ENCODE measurements at regions not wholly inside any gene's neighbourhood (a gene's known extent, or its start where the extent isn't known, plus 50 kb on each side); places are given as distances from the start of the nearest gene placed in this dataset.
A peak's percentile ranks its signal among the peaks of the same experiment; 100 is the strongest.
"Not testable (repeated sequence)": the region's sequence is repeated elsewhere in the genome, so short reads cannot be mapped to it uniquely, and the experiment has no call there.

DNA sequence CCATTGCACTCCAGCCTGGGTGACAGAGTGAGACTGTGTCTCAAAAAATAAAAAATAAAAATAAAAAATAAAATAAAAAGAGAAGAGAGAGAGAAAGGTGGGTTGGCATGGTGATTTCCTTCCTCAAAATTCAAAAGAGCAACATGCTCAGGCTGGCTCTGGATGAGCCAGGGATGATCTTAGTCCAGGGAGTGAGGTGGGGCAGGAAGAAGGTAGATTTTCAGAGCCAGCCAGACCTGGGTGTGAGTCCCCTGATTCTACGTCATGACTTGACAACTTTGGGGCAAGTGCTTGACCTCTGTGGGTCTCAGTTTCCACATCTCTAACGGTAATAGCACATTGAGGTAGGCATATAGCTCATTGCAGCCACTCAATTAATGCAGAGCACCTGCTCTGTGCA, 109.4 kb upstream of the CTBP2 start:
- no peak for DNase-seq (ENCODE audit: low read depth)

DNA sequence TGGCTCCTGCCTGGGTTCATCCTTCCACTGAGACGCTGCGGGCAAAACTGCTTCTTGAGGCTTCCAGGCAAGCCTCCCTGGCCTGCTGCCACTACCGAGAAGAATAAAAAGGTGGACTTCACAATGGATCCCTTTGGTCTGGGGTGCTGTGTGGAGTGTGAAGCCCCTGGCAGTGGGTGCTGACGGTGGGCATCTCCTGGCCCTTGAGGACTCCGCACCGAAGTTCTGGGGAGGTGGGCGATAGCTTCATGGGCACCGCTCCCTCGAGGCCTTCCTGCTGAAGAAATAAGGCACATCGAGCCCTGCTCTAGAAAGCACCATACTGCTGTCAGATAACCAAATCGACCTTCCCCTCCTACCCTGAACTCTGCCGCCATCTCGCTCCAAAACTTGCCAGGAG, 106.6 kb upstream of the CTBP2 start:
- no peak for DNase-seq (ENCODE audit: low read depth)

DNA sequence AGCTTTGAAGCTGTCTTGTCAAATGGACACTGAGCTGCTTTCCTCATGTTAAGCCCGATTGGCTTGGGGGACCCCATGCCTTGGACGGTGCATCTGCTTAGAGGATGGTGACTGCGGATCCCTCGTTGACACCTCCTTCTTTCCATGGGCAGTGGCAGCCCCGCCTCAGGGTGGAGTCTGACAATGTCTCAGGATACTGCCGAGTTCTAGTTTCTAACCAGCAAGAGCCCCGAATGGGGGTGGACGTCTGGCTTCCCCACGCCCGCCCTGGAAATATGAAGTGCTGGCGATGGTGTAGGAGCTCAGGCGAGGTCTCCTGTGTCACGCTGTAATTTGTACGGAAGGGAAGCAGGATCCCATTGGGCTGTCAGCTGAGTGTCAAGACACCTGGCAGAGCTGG, 106.2 kb upstream of the CTBP2 start:
- DNase-seq (ENCODE audit: low read depth): no peak

DNA sequence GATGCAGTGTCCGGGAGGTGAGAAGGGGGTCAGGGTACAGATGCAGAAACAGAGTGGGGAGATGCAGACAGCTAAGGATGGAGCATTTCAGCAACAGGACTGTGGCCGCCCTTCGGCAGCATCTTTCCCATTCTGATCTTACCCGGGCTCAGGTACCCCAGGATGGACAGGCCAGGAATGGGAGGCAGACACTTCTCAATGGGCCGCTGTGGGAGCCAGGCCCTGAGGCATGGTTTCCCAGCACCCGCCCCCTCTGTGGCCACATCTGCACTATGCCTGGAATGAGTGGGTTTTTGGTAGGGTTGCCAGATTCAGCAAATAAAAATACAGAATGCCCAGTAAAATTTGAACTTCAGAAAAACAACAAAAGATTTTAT, 105.2 kb upstream of the CTBP2 start:
- DNase-seq (ENCODE audit: low read depth): no peak

DNA sequence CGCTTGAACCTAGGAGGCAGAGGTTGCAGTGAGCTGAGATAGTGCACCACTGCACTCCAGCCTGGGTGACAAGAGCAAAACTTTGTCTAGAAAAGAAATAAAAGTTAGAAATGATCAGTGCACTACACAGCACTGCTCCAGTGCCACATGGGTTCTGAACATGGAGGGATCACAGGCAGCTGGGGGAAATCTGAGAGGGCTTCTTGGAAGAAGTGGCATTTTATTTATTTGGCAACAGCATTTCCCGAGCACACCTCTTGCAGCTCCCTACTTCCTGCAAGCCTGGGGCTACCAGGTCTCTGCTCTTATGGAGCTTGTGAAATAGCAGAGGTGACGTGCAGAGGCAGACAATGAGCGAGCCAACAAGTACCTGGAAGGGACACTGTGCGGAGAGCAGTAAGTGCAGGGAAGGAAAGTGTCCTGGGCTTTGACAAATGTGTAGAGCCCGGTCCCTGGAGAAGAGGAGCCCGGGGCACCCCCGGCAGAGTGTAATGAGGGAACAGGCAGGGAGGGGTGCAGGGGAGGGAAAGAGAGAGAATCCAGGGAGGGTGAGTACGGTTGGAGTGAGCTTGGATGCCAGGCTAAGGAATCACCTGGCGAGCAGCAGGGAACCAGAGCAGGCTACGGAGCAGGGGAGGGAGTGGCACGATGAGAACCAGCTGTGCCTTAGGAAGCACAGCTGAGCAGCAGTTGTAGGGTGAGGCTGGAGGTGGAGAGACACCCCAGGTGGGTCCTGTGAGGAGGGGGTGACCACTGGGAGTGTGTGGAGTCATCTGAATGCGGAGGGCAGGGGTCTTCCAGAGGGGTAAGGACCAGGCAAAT, 104.6 kb upstream of the CTBP2 start:
- no peak for DNase-seq (ENCODE audit: low read depth)

DNA sequence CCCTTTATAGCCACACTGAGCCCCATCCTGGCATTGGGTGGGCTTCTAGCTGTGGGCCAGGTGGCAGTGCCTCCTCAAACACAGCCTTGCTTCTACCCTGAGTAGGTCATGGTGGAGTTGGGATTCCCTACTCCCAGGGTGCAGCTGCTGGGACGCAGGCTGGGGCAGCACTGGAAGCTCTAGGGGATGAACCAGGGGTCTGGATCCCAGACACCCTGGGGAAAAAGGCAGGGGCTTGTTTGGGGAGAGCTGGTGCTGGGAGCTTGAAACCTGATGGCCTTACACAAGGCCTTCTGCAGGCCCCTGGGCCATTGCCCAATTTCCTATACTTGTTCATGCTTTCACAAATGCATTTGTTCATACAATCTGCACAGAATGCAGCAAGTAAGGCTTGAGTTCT, 103.7 kb upstream of the CTBP2 start:
- no peak for DNase-seq (ENCODE audit: low read depth)

DNA sequence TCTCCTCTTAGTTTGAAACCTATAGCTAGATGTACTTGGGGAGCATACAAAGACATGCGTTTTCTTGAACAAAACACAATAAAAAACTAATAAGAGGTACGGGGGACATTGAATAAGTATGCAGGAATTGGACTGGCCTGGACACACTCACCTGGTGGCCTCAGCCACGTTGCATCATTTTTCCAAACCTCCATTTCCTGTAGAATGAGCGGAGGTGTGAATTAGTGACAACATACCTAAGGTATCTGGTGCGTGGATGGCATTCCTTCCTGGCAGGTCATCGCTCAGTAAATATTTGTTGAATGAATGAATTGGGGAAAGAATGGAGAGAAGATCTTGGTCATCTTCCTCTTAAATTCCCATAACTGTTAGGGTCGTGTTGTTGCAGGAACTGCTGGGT, 103.2 kb upstream of the CTBP2 start:
- DNase-seq (ENCODE audit: low read depth): peak; percentile 49

DNA sequence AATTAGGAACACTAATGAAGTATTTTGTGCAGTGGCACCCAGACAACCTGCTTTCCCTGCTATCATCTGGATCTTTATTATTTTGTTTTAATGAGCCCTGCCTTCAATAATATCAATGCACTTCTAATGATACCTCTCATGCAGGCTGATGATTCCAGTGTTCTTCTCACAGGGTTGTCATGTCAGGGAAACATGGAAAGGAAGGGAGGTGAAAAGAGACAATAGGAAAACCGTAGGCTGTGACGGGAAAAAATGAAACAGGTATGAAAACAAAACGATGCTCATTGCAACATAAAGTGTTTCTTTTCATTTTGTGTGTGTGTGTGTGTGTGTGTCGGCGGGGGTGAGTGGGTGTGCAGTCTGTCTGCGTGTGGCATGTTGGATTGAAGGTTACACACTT, 102.6 kb upstream of the CTBP2 start:
- no peak for DNase-seq (ENCODE audit: low read depth)

DNA sequence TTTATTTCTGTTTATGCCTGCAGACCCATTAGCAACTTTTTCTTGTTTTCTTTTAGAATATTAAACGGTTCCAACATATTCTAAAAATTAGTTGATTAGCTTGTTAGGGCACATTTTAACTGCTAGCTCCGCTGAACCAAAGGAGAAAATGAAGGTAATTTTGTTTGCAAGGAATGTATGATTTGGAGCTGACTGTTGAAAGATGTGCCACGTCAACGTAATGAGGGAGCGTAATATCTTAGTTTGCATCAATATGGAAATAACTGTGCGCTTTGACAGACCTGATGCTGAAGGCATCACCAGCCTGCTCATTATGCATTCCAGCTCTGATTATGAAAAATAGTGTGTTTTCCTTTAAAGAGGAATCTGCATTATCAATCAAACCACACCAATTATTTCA, 102.0 kb upstream of the CTBP2 start:
- DNase-seq (ENCODE audit: low read depth): no peak

DNA sequence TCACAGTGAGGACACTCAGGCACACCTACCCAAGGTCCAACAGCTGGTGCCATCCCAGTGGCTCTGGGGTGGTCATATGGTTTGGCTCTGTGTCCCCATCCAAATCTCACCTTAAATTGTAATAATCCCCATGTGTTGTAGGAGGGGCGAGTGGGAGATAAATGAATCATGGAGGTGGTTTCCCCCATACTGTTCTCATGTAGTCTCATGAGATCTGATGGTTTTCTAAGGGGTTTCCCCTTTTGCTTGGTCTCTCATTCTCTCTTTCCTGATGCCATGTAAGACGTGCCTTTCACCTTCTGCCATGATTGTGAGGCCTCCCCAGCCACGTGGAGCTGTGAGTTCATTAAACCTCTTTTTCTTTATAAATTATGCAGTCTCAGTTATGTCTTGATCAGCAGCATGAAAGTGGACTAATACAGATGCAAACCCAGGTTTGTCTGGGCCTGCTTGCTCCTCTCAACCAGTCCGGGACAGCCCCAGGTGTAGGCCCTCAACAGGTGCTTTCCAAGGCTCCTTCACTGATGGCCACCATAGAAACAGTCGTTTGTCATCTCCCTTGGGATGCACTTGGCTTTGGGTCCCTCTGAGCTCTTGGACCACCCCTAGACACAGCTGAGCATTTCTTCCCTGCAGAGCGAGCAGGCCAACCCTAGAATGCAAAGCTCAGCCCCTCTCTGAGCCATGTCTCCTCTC, 101.3 kb upstream of the CTBP2 start:
- no peak for DNase-seq (ENCODE audit: low read depth)

DNA sequence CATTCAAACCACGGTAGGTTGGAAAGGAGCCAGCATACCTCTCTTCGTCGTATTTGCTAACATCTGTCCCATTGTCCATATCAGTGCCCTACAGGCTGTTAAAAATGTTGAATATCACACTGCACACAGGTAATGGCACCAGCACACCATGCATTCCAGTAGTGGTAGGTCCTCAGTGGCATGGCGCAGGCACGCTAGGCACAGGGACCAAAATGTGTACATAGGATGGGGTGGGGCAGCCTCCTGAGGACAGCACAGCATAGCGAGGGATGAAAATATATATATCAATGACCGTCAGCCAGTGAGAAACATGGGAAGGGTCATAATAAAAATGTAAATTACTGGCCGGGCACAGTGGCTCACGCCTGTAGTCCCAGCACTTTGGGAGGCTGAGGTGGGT, 99.9 kb upstream of the CTBP2 start:
- DNase-seq (ENCODE audit: low read depth): no peak

DNA sequence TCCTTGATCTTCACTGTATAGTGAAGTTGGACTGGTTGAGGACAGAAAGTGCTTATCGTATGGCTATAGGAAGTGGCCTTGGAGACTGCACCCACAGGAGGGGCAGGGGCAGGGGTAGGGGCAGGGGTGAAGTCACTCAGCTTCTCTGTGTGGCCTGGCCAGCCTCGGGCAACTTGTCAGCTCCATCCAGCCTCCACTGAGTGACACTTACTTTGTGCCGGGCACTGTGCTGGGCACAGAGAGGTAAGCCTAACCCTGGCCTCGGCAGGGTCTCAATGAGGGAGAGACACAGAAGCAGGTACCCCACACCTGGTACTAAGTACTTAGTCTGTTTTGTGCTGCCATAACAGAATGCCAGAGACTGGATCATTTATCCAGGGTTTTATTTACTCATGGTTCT, 99.3 kb upstream of the CTBP2 start:
- DNase-seq (ENCODE audit: low read depth): no peak

DNA sequence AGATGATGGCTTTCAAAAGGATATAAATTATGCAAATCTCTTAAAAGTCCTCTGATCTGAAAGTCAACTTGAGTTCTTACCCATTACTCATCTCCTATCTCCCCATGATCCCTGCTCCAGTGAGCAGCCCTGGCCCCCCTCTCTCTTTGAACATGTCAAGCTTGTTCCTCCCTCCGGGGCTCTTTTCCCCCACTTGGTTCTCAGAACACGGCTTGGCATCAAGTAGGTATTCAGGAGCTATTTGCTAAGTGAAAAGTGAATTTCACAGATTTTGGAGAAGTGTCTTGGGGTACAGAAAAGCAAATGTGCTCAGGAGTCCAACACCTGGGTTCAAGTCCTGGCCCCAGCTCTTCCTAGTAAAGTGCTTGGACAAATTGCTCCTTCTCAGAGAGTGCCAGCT, 98.3 kb upstream of the CTBP2 start:
- DNase-seq (ENCODE audit: low read depth): no peak

DNA sequence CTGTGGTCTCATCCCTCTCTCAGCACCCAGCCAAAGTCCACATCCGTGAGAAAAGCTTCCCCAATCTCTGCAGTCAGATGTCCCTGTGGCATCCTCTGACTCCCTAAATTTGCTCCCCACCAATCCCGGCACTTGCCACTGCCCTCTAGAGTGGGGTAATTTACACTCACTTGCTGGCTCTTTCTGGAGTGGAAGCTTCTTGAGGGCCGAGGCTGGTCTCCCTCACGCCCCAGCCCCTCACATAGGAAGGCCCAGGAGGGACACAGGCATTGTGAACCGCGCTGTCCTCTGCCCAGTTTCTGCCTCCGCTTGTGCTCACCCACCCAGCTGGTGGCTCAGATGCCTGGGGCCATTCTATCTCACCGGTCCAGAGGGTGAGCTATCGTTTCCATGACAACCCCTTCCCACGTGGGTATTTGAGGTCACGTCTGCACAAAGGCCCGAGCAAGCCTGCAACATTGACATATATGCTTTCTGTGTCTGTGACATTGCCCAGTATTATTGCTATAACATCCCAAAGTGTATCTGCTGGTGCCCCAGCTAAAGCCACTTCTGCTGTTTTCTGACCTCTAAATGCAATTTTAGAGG, 97.3 kb upstream of the CTBP2 start:
- DNase-seq (ENCODE audit: low read depth): no peak

DNA sequence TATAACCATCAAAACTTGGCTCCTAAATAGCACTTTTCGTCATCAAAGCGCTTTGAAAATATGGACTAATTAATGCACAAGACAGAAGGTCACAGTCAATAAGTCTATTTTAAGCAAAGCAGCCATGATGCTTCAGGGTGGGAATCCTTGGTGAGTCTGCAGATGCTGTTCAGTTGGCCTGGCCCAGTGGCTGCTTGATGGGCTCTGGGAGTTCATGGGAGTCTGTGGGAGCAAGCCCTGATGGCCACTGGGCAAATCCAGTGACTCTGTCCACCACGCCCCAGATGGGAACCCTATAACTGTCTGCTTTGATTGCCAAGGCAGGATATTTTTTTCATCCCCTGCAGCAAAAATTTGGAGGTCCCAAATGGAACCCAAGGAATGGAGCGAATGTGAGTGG, 95.7 kb upstream of the CTBP2 start:
- DNase-seq (ENCODE audit: low read depth): no peak

DNA sequence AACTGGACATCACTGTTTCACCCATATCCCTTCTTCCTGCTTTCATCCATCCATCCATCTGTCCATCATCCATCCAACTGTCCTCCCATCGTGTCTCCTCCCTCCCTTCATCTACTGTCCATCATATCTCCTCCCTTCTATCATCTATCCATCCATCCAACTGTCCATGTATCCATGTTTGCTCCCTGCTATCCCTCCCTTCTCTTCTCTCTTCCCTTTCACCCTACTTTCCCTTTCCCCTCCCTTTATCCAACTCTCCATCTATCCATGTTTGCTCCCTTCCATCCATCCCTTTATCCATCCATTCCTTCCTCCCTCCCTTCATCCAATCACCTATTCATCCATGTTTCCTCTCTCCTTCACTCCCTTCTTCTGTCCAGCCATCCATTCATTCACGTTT, 92.6 kb upstream of the CTBP2 start:
- no peak for DNase-seq (ENCODE audit: low read depth)

DNA sequence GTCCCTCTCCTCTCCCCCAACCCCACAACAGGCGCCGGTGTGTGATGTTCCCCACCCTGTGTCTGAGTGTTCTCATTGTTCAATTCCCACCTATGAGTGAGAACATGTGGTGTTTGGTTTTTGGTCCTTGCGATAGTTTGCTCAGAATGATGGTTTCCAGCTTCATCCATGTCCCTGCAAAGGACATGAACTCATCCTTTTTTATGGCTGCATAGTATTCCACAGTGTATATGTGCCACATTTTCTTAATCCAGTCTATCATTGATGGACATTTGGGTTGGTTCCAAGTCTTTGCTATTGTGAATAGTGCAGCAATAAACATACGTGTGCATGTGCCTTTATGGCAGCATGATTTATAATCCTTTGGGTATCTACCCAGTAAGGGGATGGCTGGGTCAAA, 90.5 kb upstream of the CTBP2 start:
- DNase-seq (ENCODE audit: low read depth): not testable (repeated sequence)

DNA sequence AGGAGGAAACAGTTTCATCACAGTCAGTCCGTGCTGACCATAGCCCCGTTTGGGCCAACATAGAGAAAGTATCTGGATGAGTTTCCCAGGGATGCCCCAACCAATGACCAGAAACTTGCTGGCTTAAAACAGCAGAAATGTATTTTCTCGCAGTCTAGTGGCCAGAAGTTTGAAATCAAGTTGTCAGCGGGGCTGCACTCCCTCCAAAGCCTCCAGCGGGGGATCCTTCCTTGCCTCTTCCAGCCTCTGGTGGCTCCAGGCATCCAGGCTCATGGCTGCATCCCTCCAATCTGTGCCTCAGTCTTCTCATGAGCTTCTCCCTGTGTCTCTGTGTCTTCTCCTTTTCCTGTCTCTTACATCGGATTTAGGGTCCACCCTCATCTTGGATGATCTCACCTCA, 89.6 kb upstream of the CTBP2 start:
- DNase-seq (ENCODE audit: low read depth): no peak

DNA sequence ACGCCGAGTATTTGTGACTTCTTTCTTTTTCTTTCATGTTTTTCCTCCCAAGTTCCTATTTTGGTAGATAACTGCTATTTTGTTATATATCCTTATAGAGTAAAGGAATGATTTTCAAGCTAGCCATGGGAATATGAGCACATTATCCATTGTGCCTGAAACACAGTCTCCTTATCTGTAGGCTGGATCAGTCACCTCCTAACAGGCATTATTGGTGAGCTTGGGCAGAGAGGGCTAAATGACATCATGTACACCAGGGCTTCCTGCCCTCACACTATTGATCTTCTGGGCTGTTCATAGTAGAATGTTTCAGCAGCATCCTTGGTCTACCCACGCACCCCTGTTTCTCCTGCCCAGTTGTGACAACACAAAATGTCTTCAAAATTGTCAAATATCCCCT, 88.1 kb upstream of the CTBP2 start:
- no peak for DNase-seq (ENCODE audit: low read depth)

DNA sequence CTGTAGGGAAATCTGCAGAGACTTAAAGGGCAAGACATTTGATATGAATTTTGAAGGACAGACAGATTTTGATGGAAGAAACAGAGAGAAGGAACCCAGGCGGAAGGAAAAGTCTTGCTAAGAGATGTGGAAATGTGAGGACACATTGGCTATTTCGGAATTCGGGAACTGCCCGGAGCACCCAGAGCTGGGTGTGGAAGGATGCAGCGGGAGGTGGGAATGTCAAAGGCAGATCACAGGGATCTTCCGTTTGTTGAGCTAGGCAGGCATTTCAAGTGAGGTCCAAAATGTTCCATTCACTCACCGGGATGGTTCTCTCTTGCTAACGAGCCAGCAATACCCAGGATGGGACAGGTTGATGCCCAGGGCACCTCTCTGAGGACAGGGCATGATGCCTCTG, 87.2 kb upstream of the CTBP2 start:
- no peak for DNase-seq (ENCODE audit: low read depth)

DNA sequence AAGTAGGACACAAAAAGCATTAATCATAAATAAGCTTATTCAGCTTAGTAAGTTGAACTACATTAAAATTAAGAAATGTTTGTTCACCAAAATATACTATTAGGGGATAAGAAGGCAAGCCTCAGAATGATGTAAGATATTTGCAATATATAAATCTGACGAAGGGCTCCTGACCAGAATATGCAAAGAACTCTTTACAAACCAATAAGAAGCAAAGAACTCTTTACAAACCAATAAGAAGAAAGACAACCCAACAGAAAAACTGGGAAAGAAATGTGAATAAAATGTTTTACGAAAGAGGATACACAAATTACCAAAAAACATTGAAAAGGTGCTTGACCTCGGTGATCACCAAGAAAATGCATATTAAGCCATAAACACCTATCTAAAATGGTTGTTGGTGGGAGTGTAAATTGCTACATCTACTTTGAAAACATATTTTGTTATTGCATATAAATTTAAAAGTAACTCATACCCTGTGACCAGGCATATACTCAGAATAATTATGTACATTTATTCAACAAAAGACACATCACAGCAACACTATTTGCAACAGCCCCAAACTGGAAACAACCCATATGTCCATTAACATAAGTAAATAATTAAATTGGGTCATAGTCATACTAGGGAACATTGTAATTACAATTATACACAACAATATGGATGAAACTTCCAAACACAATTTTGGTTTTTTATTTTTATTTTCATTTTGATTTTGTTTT, 83.3 kb upstream of the CTBP2 start:
- DNase-seq (ENCODE audit: low read depth): no peak

DNA sequence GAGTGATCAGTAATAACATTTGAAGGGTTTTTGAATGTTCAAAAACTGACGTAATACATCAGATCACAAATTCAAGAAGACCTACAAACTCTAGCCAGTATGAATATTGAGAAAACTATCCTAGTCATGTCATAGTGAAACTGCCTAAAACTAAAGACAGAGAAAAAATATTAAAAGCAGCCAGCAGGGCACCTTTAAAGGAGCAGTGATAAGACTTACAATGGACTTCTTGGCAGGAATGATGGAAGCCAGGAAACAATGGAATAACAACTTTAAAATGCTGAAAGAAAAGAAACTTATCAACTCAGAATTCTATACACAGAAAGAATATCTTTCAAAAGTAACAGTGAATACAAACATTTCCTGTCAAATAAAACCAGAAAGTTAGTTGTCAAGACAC, 78.3 kb upstream of the CTBP2 start:
- no peak for DNase-seq (ENCODE audit: low read depth)

DNA sequence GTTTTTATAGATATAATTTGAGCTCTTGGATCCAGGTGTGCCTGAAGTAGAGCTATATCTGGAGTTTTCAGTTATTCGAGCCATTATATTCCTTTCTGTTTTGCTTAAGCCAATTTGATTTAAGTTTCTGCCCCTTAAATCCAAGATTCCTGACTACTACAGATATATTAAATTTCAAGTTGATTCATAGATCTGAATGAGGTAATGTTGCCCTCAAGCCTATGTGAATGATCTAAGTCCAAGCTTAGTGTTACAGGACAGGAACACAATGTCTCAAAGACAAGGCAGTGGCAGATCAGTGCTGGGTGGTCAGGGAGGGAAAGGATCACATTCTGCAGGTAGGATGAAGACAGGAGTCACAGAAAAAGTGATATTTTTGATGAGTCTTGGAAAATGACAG, 75.7 kb upstream of the CTBP2 start:
- DNase-seq (ENCODE audit: low read depth): no peak

Data from HS-5 (cell line).